HG03432 (cell line): ENCODE measurements at regions not wholly inside any gene's neighbourhood (a gene's known extent, or its start where the extent isn't known, plus 50 kb on each side); places are given as distances from the start of the nearest gene placed in this dataset.

ENCODE experiments used
- ATAC-seq: cut with Tn5 transposase; IDR thresholded peaks from one replicate; pipeline ENCODE4 v1.9.1; 2021; ENCODE audit warnings: mild to moderate bottlenecking, moderate library complexity; ENCODE audit not compliant: unreplicated experiment

DNA sequence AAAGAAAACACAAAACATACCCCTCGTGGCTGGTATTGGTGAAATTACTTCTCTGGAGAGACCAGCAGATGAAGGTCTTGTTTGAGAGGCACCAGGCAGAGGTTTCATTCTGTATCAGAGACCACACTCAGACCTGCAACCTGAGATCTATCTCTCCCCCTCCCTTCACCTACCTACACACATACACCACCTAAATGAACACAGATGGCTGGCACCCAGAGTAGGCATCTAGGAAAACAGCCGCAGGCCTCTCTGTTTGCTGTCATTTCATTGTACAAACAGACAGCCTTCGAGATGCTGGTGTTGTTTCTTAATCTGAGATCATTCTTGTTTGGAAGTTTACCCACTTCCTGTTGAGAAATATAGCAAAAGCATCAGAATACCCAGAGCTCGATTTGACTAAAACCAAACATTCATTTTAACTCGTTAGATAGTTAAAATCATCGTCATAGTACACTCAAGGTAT, 173.9 kb upstream of the SLC25A13 start:
- ATAC-seq = peak; percentile 60

DNA sequence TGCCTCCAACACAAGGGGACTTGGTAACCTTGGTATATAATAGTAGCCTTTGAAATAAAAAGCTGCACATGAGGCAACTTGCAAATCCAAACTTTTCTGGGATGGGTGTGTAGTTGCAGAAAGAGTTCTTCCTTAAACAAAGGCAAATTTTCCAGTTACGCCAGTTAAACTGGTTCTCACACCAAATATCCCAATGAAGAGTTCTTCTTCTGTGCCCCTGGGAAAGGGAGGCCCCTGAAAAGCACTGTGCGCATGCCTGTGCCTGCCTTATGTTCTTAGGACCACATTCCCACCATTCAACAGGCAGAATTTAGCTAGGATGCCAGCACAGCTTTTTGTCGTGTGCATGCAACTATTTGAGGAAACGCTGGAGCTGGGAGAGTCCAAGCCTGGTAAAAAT, 164.8 kb upstream of the SLC25A13 start:
- ATAC-seq = no peak

DNA sequence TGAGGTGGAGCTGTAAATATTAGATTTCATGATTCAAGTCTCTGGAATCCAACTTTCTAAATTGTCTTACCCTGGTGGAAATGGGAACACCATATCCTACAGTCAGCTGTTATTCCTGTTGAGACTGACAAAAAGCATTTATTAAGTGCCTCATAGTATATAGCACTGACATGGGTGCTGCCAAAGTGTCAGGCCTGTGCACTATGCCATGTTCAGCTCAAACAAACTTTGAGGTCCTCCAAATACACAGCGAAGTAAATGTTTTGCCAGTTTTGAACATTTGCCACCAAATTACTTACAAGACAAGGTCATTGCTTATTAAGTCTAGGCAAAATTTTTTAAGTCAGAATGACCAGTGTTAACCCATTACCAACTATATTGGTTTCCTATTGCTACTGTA, 162.9 kb upstream of the SLC25A13 start:
- ATAC-seq = no peak

DNA sequence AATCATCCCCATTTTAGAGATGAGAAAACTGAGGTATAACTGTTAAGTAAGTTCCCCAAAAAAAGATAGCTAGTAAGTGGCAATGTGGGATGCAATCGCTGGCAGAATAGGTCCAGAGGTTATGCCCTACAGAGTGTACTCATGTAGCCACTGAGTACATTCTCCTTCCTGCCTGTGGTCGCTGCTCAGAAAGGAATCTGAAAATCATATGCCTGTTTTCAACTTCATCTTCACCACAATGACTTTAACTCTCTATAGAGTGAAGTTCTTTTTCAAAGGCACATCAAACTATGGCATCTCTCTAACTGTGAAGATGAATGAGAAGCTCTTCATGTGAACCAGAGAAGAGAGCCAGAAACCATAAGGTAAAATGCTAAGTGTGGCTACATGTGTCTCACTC, 162.2 kb upstream of the SLC25A13 start:
- ATAC-seq = no peak

DNA sequence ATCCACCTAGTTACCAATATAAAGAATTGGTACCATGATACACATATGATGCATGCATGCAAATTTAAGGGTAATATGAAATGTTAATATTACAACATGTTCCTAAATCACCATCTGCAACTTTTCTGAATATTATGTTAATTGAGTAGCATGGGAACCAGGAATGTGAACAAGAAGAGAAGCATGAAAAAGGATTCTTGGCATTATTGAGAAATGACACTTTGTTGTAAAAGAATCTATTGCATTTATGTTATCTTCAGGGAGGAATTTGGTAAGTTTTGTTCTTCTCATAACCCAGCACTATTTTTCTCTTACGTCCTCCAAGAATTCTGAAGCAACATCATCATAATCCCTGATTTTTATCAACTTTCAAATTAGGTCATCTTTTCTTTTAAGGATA, 159.9 kb upstream of the SLC25A13 start:
- no peak for ATAC-seq

DNA sequence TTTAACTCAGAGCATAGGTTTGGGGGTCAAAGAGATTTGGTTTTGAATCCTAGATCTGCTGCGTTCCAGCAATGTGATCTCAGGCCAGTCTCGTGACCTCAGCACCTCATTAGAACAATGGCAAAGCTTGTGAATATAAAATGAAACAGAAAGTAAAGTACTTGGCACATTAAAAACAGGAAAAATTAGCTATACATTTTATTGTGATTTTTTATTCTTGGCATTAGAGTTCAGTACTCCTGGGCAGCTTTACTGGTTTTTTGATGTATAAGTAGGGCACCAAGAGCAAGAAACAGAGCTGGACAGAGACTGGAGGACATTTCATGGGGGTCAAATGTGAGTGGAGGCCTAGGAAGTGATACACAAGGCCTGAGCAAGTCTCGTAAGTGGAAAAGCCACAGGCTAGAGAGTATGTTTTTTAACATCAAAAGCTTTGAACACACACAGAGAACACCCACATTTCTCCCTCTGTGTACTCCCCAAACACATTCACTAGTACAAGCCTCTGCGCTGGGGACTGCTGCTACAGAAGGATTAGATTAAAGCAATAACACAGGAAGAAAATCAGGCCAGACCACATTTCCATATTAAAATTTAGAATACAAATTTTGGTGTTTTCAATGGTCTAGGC, 157.2 kb upstream of the SLC25A13 start:
- no peak for ATAC-seq

DNA sequence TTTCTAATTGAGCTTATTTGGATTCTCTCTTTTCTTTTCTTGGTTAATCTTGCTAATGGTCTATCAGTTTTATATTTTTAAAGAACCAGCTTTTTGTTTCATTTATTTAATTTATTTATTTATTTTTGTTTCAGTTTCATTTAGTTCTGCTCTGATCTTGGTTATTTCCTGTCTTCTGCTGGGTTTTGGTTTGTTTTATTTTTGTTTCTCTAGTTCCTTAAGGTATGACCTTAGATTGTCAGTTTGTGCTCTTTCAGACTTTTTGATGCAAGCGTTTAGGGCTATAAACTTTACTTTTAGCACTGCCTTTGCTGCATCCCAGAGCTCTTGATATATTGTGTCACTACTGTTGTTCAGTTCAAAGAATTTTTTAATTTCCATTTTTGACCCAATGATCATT, 149.7 kb upstream of the SLC25A13 start:
- no peak for ATAC-seq

DNA sequence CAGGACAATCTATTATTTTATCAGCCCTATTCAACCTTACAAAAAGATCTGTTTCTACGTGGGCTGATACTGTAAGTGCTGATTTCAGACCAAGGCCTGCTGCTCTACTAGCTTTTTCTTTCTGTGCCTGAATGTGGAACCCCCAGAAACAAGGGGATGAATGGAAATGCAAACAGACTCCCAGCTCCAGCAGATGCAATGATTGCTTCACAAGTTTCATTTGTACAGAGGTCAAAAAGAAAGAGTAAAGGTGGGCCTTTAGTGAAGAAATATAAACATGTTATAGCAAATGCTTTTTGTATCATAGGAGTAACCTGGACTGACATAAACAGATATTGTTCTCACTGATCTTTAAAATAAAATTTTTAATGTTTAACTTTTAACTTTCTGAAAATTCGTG, 130.2 kb upstream of the SLC25A13 start:
- no peak for ATAC-seq

DNA sequence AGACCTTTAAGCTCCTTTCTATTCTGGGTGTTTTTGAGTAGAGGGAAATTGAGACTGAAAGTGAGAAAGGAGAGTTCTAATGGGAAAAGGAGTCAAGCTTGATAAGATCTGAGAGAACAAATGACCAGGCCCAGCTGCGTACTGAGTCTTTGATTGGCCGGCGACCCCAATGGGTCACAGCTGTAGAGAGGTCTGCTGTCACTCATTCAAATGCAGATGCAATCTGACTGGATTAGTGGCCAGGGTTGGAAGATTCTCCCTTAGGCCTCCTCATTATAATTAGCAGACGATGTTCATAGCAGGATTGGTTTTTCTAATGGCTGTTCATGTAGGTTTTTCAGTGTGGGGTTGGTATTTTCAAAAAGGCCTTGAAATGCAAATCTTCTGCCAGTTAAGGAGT, 127.2 kb upstream of the SLC25A13 start:
- no peak for ATAC-seq

DNA sequence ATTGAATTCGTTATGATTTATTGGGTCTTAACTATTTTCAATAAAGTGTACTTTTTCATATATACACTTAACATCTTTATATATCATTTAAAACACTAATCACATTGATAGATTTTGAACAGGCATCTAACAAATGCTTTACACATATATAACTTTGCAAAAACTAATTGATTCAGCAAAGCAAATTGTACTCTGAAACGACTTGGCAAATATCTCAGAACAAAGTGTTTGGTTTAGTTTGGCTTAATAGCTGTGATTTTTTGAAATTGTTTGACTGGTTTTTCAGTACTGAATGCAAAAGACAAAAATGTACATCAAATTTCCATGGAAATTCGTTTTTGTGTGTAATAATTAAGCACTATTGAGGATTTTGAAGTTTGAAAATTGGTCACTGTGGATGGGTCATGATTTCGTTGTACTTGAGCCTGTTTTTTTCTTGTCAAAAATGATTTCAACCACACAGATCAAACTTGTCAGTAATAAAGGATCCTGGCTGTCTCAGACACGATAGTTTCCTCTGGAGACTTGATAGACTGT, 125.3 kb upstream of the SLC25A13 start:
- no peak for ATAC-seq

DNA sequence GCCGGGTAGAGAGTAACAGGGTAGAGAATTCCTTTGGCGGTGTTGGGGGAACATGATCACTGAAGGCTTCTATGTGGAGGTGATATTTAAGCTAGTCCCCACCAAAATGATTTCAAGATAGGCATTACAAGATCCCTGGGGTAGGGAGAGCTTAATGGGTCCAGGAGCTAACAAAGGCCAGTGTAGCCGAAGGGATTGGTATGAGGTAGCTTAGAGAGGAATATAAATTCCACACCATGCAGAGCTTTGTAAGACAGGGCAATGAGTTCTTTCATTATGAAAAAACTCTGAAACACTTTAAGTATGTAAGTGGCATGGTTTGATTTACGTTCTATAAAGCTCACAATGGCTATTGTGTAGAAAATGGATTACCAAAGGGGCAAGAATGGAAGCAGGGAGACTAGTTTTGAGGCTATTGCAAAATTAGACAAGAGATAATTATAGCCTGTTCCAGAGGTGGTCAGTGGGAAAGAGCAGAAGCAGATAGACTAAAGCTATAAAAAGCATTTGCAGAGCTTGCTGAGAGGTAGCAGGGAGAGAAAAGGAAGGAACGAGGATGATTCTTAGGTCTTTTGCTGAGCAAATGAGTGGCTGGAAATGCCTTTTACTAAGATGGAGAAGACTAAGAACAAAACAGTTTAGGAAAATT, 119.7 kb upstream of the SLC25A13 start:
- no peak for ATAC-seq

DNA sequence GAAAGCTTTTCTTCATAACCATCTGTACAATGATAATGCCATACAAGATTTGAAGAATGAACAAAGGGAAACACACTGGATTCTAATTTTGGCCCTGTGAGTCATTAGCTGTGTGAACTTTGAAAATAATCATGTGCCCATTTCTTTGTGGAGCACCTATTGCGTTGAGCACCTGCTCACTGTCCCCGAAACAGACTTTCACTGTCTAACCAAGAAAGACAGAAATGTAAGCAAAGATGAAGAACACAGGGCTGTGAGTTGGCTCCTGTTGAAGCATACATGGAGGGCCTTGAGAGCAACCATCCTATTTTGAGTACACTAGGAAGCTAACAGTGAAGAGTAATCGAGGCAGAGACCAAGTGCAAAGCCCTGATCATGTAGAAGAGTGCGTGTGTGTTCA, 118.4 kb upstream of the SLC25A13 start:
- ATAC-seq = no peak

DNA sequence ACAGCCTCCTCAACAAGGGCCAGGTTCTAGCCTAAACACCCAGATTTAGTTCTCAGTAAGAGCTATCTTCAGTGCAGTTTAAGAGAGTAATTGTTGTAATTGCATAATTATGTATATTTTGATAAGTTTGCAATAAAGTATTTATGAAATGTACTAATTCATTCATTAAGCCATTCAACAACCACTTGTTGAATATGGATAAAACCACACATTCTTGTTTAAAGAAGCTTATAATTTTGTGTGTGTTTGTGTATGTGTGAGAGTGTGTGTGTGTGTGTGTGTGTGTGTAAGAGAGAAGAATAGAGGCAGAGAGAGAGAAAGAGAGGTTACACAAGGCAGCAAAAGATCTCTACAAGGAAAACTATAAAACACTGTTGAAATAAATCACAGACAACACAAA, 115.0 kb upstream of the SLC25A13 start:
- no peak for ATAC-seq

DNA sequence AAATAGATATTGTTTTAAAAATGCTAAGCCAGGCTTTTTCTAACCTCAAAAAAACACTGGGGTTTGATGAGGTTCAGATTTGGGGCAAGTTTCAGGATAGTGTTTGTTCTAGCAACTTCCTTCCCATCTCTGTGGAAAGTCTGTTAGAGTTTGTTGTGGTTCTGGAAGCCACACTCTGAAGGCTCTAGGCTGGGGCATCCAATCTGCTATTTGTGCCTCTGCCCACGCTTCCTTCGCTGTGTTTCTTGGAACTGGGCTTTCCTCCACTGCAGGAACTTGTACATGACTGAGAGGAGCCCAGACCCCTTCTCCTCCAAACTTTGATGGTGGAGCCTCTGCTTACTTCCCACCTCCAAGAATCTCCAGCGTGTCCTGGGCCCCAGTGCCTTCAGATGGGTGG, 108.5 kb upstream of the SLC25A13 start:
- no peak for ATAC-seq

DNA sequence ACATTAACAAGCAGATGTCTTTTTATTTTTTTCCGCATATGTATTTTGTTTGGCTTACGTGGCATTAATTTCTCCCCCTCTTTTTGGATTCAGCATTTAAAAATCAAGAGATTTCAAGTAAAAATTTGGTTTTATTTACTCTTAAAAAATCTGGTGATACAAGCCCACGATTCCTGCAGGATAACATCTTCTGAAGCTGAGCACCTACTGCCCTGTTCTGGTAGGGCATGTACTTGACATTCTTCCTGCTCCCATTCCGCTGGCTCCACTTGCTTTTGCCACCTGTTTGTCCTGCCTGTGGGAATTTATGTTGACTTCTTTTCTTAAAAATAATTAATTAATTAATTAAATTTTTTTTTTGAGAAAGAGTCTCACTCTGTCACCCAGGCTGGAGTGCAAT, 105.2 kb upstream of the SLC25A13 start:
- no peak for ATAC-seq

DNA sequence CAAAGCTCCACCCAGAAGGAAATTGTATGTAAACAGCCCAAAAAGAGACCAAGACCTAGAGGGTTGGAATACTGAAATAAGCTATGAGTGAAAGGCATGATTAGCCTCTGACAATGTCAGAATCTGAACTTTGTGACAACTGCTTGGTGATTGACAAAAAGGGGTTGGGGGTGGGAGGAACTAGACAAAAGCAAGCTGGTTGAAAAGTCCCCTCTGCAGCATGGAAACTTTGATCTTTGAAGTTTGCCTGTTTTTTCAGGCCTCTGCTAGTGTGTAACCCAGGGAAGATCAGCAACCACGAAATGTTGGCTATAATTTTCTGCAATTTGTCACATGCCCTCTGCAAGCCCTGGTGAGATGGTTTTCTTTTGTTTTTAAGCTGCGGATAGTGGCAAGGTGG, 104.8 kb upstream of the SLC25A13 start:
- ATAC-seq = no peak

DNA sequence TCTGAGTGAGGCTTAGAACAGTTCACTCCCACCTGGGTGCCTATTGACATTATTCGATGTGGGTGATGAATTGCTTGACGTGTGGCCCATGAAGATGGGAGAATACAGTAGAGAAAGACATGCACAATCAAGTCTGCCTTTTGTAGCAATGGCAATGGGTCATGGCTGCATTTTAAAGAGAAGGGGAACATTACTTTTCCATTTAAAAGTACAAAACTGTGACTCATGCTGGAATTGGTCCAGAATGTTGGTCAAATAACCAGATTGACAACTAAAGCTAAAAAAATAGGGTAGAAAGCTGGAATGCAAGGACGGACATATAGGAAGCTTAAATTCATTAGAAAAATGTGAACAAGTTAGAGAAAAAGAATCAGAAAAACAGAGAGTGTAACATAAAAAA, 104.1 kb upstream of the SLC25A13 start:
- ATAC-seq = no peak

DNA sequence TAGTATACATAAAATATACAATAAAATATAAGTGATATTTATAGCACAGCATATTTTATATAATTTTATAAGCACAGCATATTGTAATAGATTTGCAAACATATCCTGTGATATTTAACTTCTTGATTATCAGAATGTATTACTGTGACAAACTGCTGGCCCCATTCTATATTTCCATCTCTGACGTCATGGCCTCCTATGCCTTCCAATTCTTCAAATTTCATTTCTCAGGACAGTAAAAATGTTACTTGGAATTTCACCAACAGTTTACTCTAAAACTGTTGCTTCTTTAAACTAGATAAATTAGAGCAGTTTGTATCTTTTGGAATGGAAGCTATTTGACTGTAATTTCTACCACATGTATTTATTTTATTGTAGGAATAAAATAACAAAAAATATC, 102.5 kb upstream of the SLC25A13 start:
- ATAC-seq = no peak

DNA sequence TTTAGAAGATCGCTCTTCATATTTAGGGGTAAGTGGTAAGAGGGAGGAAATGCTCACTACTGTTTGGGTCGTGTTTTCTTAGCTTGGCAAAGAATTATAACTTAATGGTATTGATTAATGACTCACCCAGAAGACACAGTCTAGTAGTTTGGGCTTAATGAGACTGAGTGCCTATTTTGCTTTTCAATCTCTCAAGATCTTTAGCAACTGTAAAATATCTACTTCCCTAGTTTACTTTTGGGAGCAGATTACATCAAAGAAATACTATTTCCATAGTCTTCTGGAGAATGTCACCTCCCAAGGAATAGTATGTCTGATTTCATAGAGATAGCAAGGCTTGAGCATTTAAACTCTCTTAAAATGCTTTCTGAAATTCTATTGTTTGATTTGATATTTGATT, 100.5 kb upstream of the SLC25A13 start:
- ATAC-seq = no peak

DNA sequence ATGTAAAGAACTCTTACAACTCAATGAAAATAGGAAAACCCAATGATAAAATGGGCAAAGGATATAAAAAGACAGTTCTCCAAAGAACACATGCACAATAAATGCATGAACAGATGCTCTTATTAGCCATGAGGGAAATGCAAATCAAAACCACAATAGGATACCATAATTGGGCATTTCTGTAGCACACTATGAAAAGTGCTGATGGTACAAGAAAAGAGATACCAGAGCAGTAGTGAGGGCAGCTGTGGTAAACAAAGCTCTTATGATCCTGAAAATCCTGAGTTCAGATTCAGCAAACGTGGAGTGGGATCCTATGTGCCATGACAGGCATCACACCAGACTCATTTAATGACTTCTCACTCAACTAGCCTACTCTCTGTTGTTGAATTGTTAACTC, 96.7 kb upstream of the SLC25A13 start:
- ATAC-seq = no peak

DNA sequence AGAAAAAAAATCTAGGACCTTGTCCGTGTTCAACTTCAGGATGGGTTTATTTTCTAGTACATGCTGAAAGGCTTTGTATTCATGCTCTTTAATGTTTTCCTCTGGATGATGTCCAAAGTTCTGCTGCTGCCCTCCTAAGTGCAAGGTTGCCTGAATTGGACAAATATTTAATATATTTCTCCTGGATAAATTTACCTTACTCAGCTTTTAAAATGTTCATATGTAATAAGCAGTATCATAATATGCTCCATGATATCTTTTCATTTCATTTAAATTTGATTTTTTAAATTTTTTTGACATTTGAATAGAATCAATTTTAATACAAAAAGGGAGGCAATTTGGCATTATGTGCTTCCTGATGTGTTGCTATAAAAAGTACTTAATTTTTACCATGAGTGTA, 95.9 kb upstream of the SLC25A13 start:
- no peak for ATAC-seq

DNA sequence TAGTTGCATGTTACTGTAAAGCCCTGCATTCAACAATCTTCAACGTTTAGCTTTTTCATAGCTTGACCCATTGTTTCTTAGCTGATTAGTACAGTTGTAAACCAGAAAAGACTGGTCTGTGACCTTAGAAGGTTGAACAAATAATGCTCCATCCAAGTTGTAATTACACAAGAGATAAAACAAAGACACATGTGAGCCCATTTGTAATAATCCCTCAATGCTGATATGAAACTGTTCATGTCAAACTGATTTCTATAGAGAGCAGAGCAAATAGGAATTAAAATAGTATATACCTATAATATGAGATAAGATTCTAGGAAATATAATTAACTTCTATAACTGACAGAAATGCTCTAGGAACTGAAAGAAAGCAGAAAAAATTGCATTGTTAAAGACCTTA, 94.7 kb upstream of the SLC25A13 start:
- no peak for ATAC-seq

DNA sequence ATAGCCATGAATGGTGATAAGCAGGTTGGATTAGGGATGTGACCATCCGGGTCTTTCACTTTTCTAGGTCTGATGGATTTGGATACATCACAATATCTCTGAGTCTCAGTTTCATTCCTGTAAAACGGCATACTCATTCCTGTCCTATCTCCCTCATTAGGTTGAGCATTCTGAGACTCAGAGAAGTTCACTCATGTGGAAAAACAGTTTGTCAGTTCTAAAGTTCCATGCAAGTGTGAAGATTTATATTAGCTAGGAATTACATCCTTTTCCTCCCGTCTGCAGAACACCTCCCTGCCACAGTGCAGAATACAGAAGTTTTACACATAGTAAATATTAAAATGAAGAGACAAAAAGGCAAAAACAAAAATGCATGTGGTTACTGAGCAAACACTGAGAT, 94.2 kb upstream of the SLC25A13 start:
- ATAC-seq = no peak
